ENCODE measurements at regions not wholly inside any gene's neighbourhood (a gene's known extent, or its start where the extent isn't known, plus 50 kb on each side); places are given as distances from the start of the nearest gene placed in this dataset.
"Not testable (repeated sequence)": the region's sequence is repeated elsewhere in the genome, so short reads cannot be mapped to it uniquely, and the experiment has no call there.

DNA sequence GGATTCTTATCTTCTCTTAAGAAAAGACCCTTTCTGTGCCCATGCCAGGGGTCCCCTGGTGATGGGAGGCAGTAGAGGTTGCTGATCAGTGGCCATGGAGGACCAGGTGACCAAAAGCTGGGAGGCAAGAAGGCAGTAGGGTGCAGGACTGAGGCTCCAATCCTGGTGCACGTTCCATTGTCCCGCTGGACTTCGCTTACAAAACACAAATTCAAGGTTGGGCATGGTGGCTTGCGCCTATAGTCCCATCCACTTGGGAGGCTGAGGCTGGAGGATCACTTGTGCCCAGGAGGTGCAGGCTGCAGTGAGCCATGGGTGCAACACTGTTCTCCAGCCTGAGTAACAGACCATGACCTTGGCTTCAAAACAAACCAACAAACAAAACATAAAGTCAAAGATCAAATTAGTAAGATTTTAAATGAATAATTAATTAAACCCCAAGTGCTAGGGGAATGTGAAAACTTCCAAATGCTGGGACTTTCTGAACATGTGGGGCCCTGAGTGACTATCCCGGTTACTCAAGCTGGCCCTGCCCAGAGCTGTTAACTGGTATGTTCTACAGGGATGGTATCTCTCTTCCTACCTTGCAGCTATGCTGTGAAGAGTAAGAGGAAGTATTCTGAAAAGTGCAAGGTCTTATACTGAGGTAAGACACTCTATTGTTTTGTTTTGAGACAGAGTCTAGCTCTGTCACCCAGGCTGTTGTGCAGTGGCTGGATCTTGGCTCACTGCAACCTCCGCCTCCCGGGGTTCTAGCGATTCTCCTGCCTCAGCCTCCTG, 97.6 kb downstream of the LYZL2 start:
- no peak for DNase-seq (ENCODE audit: low spot score)

DNA sequence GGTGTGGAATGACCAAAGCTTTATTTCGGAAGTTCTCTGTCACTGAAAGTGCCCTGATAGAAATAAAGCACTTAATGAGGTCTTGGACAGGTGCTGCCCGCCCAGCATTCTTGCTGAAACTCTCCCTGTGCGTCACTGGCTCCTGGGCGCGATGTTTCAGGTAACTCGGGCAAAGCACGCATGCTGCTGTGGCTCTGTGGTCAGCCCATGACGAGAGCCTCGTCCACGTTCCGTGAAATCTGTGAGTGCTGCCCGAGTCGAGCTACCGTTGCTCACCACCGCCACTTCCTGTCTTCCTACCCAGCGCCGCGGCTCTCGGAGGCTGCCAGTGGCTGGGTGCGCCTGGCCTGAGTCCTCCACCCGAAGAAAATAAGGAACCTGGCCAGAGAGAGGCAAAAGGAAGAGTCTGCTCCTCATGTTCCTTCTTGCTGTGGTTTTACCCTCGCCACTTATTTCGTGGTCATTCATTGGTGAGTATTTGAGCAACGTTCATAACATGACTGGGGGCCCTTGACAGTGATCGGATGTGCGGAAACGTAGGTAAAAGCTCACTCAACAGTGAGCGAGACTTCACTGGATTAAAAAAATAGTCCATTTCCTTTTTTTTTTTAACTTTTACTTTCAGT, 95.5 kb downstream of the MAP3K8 start:
- no peak for DNase-seq (ENCODE audit: low spot score)

- no peak for DNase-seq (ENCODE audit: low spot score)
These were observed 94.4 kb downstream of the MAP3K8 start for GRCh38 chr10:30528429-30528786.

- DNase-seq (ENCODE audit: low spot score): no peak
These were observed 93.8 kb downstream of the MAP3K8 start for GRCh38 chr10:30527623-30528428.

DNA sequence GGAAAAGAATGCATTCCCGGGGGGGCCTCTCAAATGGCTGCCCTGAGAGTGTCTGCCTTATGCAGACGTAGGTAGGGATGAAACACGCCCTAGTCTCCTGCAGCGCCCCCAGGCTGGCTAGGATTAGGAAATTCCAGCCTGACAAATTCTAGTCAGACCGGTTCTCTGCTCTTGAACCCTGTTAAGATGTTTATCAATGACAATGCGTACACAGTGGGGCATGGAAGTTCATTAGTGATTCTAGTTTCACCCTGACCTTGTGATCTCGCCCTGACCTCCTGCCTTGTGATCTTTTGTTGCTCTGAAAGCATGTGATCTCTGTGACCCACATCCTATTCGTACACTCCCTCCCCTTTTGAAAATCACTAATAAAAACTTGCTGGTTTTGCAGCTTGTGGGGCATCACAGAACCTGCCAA, 88.7 kb downstream of the MAP3K8 start:
- not testable (repeated sequence) for DNase-seq (ENCODE audit: low spot score)

GRCh38 chr10:30518907-30519306, 84.9 kb downstream of the MAP3K8 start:
- DNase-seq (ENCODE audit: low spot score): no peak
